IMR-90 (cell line): ENCODE measurements at regions not wholly inside any gene's neighbourhood (a gene's known extent, or its start where the extent isn't known, plus 50 kb on each side); places are given as distances from the start of the nearest gene placed in this dataset.

ENCODE experiments used
- CEBPB ChIP-seq: IDR thresholded peaks from 2 replicates; pipeline ENCODE4 v1.6.1; 2012; ENCODE audit warnings: low read depth, low read length, improper control_type of control experiment
- MAFK ChIP-seq: IDR thresholded peaks from 2 replicates; pipeline ENCODE4 v1.6.1; 2012; ENCODE audit warnings: low read depth, low read length, improper control_type of control experiment
- NFE2L2 ChIP-seq: fragments of 150-350 bp; IDR thresholded peaks from 2 replicates; pipeline ENCODE4 v1.6.1; 2016; ENCODE audit warnings: low read depth, mild to moderate bottlenecking, low read length
- POLR2A ChIP-seq: IDR thresholded peaks from 2 replicates; pipeline ENCODE4 v1.6.1; 2012; ENCODE audit warnings: mild to moderate bottlenecking, low read depth, low read length
- RCOR1 ChIP-seq: IDR thresholded peaks from 2 replicates; pipeline ENCODE4 v1.6.1; 2012; ENCODE audit warnings: mild to moderate bottlenecking, low read length, improper control_type of control experiment; ENCODE audit not compliant: insufficient replicate concordance
- RFX5 ChIP-seq: IDR thresholded peaks from 2 replicates; pipeline ENCODE4 v1.8.0; 2012; ENCODE audit warnings: low read depth, mild to moderate bottlenecking, low read length, moderate library complexity
- TF ChIP-seq, protein P1 (sequence below): conservative IDR thresholded peaks from 2 replicates; pipeline ENCODE4 v1.5.1; 2012; ENCODE audit warnings: mild to moderate bottlenecking, low read depth, low read length, improper control_type of control experiment
- TF ChIP-seq, protein P2 (sequence below): fragments of 150-350 bp; IDR thresholded peaks from 2 replicates; pipeline ENCODE4 v1.6.1; 2016; ENCODE audit warnings: low read depth, mild to moderate bottlenecking, low read length, moderate library complexity, borderline replicate concordance

DNA sequence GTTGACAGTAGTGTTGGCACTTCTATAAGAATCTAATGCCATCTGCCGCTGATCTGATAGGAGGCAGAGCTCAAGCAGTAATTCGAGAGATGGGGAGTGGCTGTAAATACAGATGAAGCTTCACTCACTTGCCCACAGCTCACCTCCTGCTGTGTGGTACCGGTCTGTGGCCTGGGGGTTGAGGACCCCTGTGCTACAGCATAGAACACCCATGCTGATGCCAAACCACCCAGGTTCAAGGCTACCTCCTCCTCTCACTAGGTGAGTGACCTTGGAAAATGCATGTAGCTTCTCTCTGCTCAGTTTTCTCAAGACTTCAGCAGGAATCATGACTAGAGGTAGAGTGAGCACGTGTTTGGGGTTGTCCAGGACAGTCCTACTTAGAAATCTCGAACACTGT, 263.4 kb downstream of the SH3BP4 start:
- TF ChIP-seq, protein P1, sequence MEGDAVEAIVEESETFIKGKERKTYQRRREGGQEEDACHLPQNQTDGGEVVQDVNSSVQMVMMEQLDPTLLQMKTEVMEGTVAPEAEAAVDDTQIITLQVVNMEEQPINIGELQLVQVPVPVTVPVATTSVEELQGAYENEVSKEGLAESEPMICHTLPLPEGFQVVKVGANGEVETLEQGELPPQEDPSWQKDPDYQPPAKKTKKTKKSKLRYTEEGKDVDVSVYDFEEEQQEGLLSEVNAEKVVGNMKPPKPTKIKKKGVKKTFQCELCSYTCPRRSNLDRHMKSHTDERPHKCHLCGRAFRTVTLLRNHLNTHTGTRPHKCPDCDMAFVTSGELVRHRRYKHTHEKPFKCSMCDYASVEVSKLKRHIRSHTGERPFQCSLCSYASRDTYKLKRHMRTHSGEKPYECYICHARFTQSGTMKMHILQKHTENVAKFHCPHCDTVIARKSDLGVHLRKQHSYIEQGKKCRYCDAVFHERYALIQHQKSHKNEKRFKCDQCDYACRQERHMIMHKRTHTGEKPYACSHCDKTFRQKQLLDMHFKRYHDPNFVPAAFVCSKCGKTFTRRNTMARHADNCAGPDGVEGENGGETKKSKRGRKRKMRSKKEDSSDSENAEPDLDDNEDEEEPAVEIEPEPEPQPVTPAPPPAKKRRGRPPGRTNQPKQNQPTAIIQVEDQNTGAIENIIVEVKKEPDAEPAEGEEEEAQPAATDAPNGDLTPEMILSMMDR, result no peak
- TF ChIP-seq NFE2L2 (no peak), CEBPB (no peak), POLR2A (no peak), RFX5 (no peak), MAFK (no peak), RCOR1 (no peak)
- TF ChIP-seq, protein P2, sequence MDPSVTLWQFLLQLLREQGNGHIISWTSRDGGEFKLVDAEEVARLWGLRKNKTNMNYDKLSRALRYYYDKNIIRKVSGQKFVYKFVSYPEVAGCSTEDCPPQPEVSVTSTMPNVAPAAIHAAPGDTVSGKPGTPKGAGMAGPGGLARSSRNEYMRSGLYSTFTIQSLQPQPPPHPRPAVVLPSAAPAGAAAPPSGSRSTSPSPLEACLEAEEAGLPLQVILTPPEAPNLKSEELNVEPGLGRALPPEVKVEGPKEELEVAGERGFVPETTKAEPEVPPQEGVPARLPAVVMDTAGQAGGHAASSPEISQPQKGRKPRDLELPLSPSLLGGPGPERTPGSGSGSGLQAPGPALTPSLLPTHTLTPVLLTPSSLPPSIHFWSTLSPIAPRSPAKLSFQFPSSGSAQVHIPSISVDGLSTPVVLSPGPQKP, result no peak
